Spleen (tissue), 7 donors: ENCODE measurements at regions not wholly inside any gene's neighbourhood (a gene's known extent, or its start where the extent isn't known, plus 50 kb on each side); places are given as distances from the start of the nearest gene placed in this dataset.

ENCODE experiments used
- CTCF ChIP-seq, 11 experiments: fragments of 200-600 bp in 7 of 11; fragments of 450-650 bp in 4 of 11; sonication (generic) in 4 of 11; IDR thresholded peaks in 8 of 11; conservative IDR thresholded peaks in 3 of 11; 1 replicate in 7 of 11; 2 replicates in 4 of 11; pipeline versions ENCODE4 v1.4.0 to v1.8.0; 2016 to 2021; ENCODE audit warnings: antibody characterized with exemption in 11 of 11, inconsistent platforms in 4 of 11, mild to moderate bottlenecking in 1 of 11
- POLR2AphosphoS5 ChIP-seq, 3 donors: sonication (generic); formaldehyde crosslinking; IDR thresholded peaks; one replicate each; pipeline ENCODE4 v1.5.1; 2017; ENCODE audit warnings: antibody characterized with exemption in 3 of 3
- donor health status: DM: no; HTN: no; CAD: no; lungs with moderate emphysema.
- donor health status: DM: no; HTN: no; CAD: no.
- donor health status: DM: no; HTN: no; CAD: no.

GRCh38 chr3:94799420-94800060, 736.7 kb downstream of the NSUN3 start:
- TF ChIP-seq CTCF (IDR thresholded peaks at IDR 0.05 in 8 of 11, conservative IDR thresholded peaks at IDR 0.05 in 3 of 11) (no peak), POLR2AphosphoS5 (IDR thresholded peaks at IDR 0.05) (no peak)
